Common myeloid progenitor, CD34-positive (primary cell): ENCODE measurements at regions not wholly inside any gene's neighbourhood (a gene's known extent, or its start where the extent isn't known, plus 50 kb on each side); places are given as distances from the start of the nearest gene placed in this dataset.

Source experiments
- CTCF ChIA-PET: fragments of 350-600 bp; sonication (Branson Sonifier 250); formaldehyde crosslinking; loops from one replicate; lab custom pipeline; 2021; ENCODE audit warnings: antibody characterized with exemption; lab: Charles Lee
- POLR2A ChIA-PET: fragments of 350-600 bp; sonication (Branson Sonifier 250); formaldehyde crosslinking; loops from one replicate; lab custom pipeline; 2021; ENCODE audit warnings: antibody characterized with exemption; lab: Charles Lee
- DNase-seq, 3 donors: peaks; one replicate each; pipeline versions ENCODE4 v3.0.0 to v3.0.0-alpha.2; 2013
- H3K27ac ChIP-seq, 2 experiments: 1 replicate in 1 of 2; 2 replicates in 1 of 2; pipeline ENCODE4 v1.7.0; 2013; ENCODE audit warnings: inconsistent platforms in 2 of 2, low read length in 2 of 2, mild to moderate bottlenecking in 2 of 2, low read depth in 1 of 2, moderate library complexity in 1 of 2; ENCODE audit not compliant: severe bottlenecking in 2 of 2, insufficient read depth in 1 of 2, poor library complexity in 1 of 2
- H3K27me3 ChIP-seq, 5 experiments: replicated peaks in 2 of 5; 1 replicate in 3 of 5; 2 replicates in 2 of 5; pipeline versions ENCODE4 v1.6.1 to v1.7.0; 2013; ENCODE audit warnings: low read length in 4 of 5, mild to moderate bottlenecking in 2 of 5, moderate library complexity in 2 of 5, inconsistent platforms in 1 of 5; ENCODE audit not compliant: insufficient read depth in 5 of 5, control insufficient read depth in 4 of 5
- H3K36me3 ChIP-seq, 4 experiments: 1 replicate in 2 of 4; 2 replicates in 2 of 4; pipeline versions ENCODE4 v1.6.1 to v1.7.0; 2013; ENCODE audit warnings: low read length in 3 of 4, control low read depth in 1 of 4, mild to moderate bottlenecking in 1 of 4; ENCODE audit not compliant: control insufficient read depth in 4 of 4, insufficient read depth in 4 of 4
- H3K4me1 ChIP-seq, 4 experiments: 1 replicate in 3 of 4; 2 replicates in 1 of 4; pipeline versions ENCODE4 v1.6.1 to v1.7.1; 2013; ENCODE audit warnings: low read length in 3 of 4, mild to moderate bottlenecking in 3 of 4, control low read depth in 1 of 4, inconsistent platforms in 1 of 4, moderate library complexity in 1 of 4; ENCODE audit not compliant: control insufficient read depth in 4 of 4, insufficient read depth in 4 of 4; ENCODE audit errors: control extremely low read depth in 1 of 4
- H3K4me3 ChIP-seq, 7 experiments: 1 replicate in 4 of 7; 2 replicates in 3 of 7; pipeline versions ENCODE4 v1.5.1 to v1.7.0; 2013; ENCODE audit warnings: mild to moderate bottlenecking in 7 of 7, low read length in 6 of 7, moderate library complexity in 6 of 7, inconsistent platforms in 2 of 7, low read depth in 2 of 7, control low read depth in 1 of 7; ENCODE audit not compliant: insufficient read depth in 4 of 7, control insufficient read depth in 1 of 7; ENCODE audit errors: extremely low read depth in 1 of 7
- H3K9me3 ChIP-seq, 5 experiments: 1 replicate in 4 of 5; 2 replicates in 1 of 5; pipeline versions ENCODE4 v1.6.1 to v1.7.1; 2013; ENCODE audit warnings: low read length in 4 of 5, mild to moderate bottlenecking in 2 of 5, inconsistent platforms in 1 of 5, low read depth in 1 of 5, moderate library complexity in 1 of 5; ENCODE audit not compliant: control insufficient read depth in 4 of 5, insufficient read depth in 2 of 5; ENCODE audit errors: control extremely low read depth in 1 of 5
- WGBS: methylation state at CpG from one replicate; pipeline ENCODE4 v1.1.5; 2013; ENCODE audit not compliant: insufficient coverage; 5-methylcytosine and 5-hydroxymethylcytosine counted together

DNA sequence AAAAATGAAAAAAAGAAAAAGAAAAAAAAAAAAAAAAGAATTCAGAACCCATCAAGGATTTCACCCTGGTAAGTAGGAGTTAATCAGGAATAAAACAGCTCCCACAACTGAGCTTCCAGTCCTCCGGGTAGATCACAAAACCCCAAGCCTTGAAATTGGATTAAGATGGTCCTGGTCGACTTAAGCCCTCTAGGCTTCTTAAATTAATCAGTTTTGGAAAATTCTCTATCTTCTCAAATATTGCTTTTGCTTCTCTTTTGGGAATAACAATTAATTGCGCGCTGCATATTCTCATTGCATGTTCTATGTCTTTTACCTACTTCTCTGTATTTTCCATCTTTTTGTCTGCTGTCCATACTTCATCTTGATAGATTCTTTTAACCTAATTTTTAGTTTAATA is 348.0 kb upstream of the MEX3C start:
- ChIA-PET POLR2A (no interaction called here), CTCF (no interaction called here)
- H3K36me3 ChIP-seq: no peaks in the 10 kb centered on the region
- WGBS: 93% methylated on average over 2 of the region's 4 CpGs
- no peaks in the 10 kb centered on the region for H3K27me3 ChIP-seq
- DNase-seq: no peak
- H3K27ac ChIP-seq: no peak overlapping the region
- H3K4me3 ChIP-seq: no peak overlapping the region
- no peaks in the 10 kb centered on the region for H3K4me1 ChIP-seq
- no peaks in the 10 kb centered on the region for H3K9me3 ChIP-seq

- WGBS: no CpG with 5 or more reads among the region's 2 CpGs
- Histone ChIP-seq H3K4me3 (no peak overlapping the region), H3K27ac (no peak overlapping the region), H3K9me3 (peaks cover 0 to 4% (median 0%) of the 10 kb centered on the region in 5 experiments), H3K4me1 (no peaks in the 10 kb centered on the region), H3K27me3 (peaks cover 0 to 2% (median 0%) of the 10 kb centered on the region in 5 experiments), H3K36me3 (no peaks in the 10 kb centered on the region)
- no peak for DNase-seq
- ChIA-PET POLR2A (no interaction called here), CTCF (no interaction called here)
Measured at GRCh38 chr18:51559198-51559901, 361.9 kb upstream of the MEX3C start.

DNA sequence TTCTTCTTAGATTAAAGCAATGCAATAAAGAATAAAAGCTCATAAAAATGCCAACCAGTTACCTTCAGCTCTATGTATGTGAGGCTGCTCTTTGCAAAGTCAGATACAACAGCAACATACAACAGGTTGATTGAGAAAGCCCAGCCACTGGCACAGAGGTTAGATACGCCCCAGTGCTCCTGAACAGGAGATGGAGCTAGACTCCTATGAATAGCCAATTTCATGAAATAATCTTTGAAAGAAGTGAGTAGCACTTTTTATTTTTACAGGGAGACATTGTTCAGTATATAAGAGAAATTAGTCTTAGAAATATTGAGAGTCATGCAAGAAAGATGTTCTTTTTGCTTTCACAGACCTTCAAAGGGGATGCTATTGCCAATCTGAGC is 362.4 kb upstream of the MEX3C start:
- POLR2A ChIA-PET: no interaction called here
- H3K4me3 ChIP-seq: no peak overlapping the region

GRCh38 chr18:51561821-51562220 is 364.3 kb upstream of the MEX3C start:
- DNase-seq: no peak
- ChIA-PET POLR2A (no interaction called here), CTCF (no interaction called here)
- Histone ChIP-seq H3K4me3 (no peak overlapping the region), H3K27ac (no peak overlapping the region), H3K27me3 (peaks cover 0 to 2% (median 0%) of the 10 kb centered on the region in 5 experiments), H3K36me3 (no peaks in the 10 kb centered on the region), H3K9me3 (no peaks in the 10 kb centered on the region), H3K4me1 (no peaks in the 10 kb centered on the region)
- WGBS: no CpG with 5 or more reads among the region's 4 CpGs

More for the DNA sequence above, 362.4 kb upstream of the MEX3C start:
- H3K36me3 ChIP-seq: no peaks in the 10 kb centered on the region
- no peak overlapping the region for H3K27ac ChIP-seq
- H3K9me3 ChIP-seq: no peaks in the 10 kb centered on the region
- CTCF ChIA-PET: no interaction called here
- peaks cover 0 to 2% (median 0%) of the 10 kb centered on the region in 5 experiments for H3K27me3 ChIP-seq
- WGBS: no CpG with 5 or more reads among the region's 1 CpG
- DNase-seq: no peak
- no peaks in the 10 kb centered on the region for H3K4me1 ChIP-seq

DNA sequence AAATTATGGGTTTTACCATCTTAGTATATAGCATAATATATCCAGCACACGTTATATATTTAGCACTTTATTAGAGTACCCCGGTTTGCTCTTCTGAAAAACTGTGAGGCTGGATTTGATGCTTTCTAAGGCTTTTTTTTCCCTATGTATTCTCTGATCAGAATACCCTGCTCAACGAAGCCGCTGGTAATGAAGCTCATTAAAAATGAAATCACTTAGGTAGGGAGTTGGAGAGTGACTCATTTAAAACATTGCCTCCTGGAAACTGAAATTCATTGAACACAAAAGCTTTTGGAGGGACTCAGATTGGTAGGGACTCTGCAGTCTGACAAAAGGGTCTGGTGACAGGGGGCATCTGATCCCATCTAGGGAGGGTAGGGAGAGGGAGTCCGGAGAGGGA is 365.4 kb upstream of the MEX3C start:
- no peak overlapping the region for H3K27ac ChIP-seq
- no peaks in the 10 kb centered on the region for H3K9me3 ChIP-seq
- CTCF ChIA-PET: no interaction called here
- 100% methylated on average over 1 of the region's 5 CpGs for WGBS
- no peaks in the 10 kb centered on the region for H3K36me3 ChIP-seq
- H3K4me3 ChIP-seq: no peak overlapping the region
- H3K4me1 ChIP-seq: no peaks in the 10 kb centered on the region
- POLR2A ChIA-PET: no interaction called here
- DNase-seq: no peak
- peaks cover 0 to 2% (median 0%) of the 10 kb centered on the region in 5 experiments for H3K27me3 ChIP-seq

GRCh38 chr18:51563396-51563795 is 365.9 kb upstream of the MEX3C start:
- Histone ChIP-seq H3K36me3 (no peaks in the 10 kb centered on the region), H3K4me3 (no peak overlapping the region), H3K27ac (no peak overlapping the region), H3K9me3 (no peaks in the 10 kb centered on the region), H3K4me1 (no peaks in the 10 kb centered on the region), H3K27me3 (peaks cover 0 to 2% (median 0%) of the 10 kb centered on the region in 5 experiments)
- CTCF ChIA-PET: no interaction called here
- DNase-seq: no peak
- POLR2A ChIA-PET: no interaction called here
- WGBS: 44% methylated on average over 5 of the region's 6 CpGs

- ChIA-PET CTCF (no interaction called here), POLR2A (no interaction called here)
- no peak overlapping the region for H3K4me3 ChIP-seq
- H3K9me3 ChIP-seq: no peaks in the 10 kb centered on the region
- no peaks in the 10 kb centered on the region for H3K27me3 ChIP-seq
- no peaks in the 10 kb centered on the region for H3K4me1 ChIP-seq
- H3K27ac ChIP-seq: no peak overlapping the region
- no peak for DNase-seq
- no peaks in the 10 kb centered on the region for H3K36me3 ChIP-seq
- WGBS: 83% methylated on average over 1 of the region's 1 CpG
Measured at GRCh38 chr18:51568151-51568550, 370.7 kb upstream of the MEX3C start.
